OCI-LY1 (cell line): ENCODE measurements at regions not wholly inside any gene's neighbourhood (a gene's known extent, or its start where the extent isn't known, plus 50 kb on each side); places are given as distances from the start of the nearest gene placed in this dataset.

Source experiments
- H2AFZ ChIP-seq: fragments of 200-600 bp; sonication (generic), shearing (Covaris generic); 2 replicates; pipeline ENCODE4 v1.6.0; 2014; ENCODE audit warnings: antibody characterized with exemption, mild to moderate bottlenecking, low read length
- H3F3A ChIP-seq: fragments of 200-600 bp; sonication (generic), shearing (Covaris generic); 2 replicates; pipeline ENCODE4 v1.6.0; 2014; ENCODE audit warnings: mild to moderate bottlenecking, antibody characterized with exemption, low read length, moderate library complexity; ENCODE audit not compliant: insufficient read depth
- H3K27ac ChIP-seq: fragments of 200-600 bp; sonication (generic); 2 replicates; pipeline ENCODE4 v1.5.1; 2014; ENCODE audit warnings: low read length, mixed run types, mild to moderate bottlenecking, low read depth; ENCODE audit not compliant: poor library complexity, severe bottlenecking
- H3K27me3 ChIP-seq: fragments of 200-600 bp; sonication (generic); 2 replicates; pipeline ENCODE4 v1.6.0; 2014; ENCODE audit warnings: antibody characterized with exemption, mild to moderate bottlenecking, low read length, moderate library complexity; ENCODE audit not compliant: insufficient read depth
- H3K36me3 ChIP-seq: fragments of 200-600 bp; sonication (generic); 2 replicates; pipeline ENCODE4 v1.6.1; 2014; ENCODE audit warnings: mild to moderate bottlenecking, antibody characterized with exemption, low read length, moderate library complexity, mixed read lengths; ENCODE audit not compliant: insufficient read depth
- H3K4me1 ChIP-seq: fragments of 200-600 bp; sonication (generic); 2 replicates; pipeline ENCODE4 v1.5.1; 2014; ENCODE audit warnings: mild to moderate bottlenecking, low read length, moderate library complexity; ENCODE audit not compliant: insufficient read depth, severe bottlenecking
- H3K4me2 ChIP-seq: fragments of 200-600 bp; sonication (generic), shearing (Covaris generic); 2 replicates; pipeline ENCODE4 v1.6.1; 2014; ENCODE audit warnings: low read length
- H3K4me3 ChIP-seq: fragments of 200-600 bp; sonication (generic); 2 replicates; pipeline ENCODE4 v1.5.1; 2014; ENCODE audit warnings: low read length, low read depth, mild to moderate bottlenecking, mixed read lengths; ENCODE audit not compliant: poor library complexity, severe bottlenecking
- H3K79me2 ChIP-seq: fragments of 200-600 bp; shearing (Covaris generic); 2 replicates; pipeline ENCODE4 v1.6.1; 2016; ENCODE audit warnings: mixed run types, low read length, mixed read lengths; ENCODE audit not compliant: insufficient read depth
- H3K9ac ChIP-seq: fragments of 200-600 bp; sonication (generic), shearing (Covaris generic); 2 replicates; pipeline ENCODE4 v1.6.1; 2014; ENCODE audit warnings: mild to moderate bottlenecking, low read length, mixed read lengths
- H3K9me2 ChIP-seq: fragments of 200-600 bp; sonication (generic), shearing (Covaris generic); 2 replicates; pipeline ENCODE4 v1.6.1; 2014; ENCODE audit warnings: low read depth, mild to moderate bottlenecking, low read length, mixed read lengths
- H3K9me3 ChIP-seq: fragments of 200-600 bp; shearing (Covaris generic); 2 replicates; pipeline ENCODE4 v1.6.1; 2014; ENCODE audit warnings: low read length, mixed read lengths
- H4K20me1 ChIP-seq: fragments of 200-600 bp; sonication (generic), shearing (Covaris generic); 2 replicates; pipeline ENCODE4 v1.6.0; 2016; ENCODE audit warnings: mild to moderate bottlenecking, low read length; ENCODE audit not compliant: insufficient read depth
- EZH2 ChIP-seq: fragments of 200-600 bp; sonication (generic), shearing (Covaris generic); IDR thresholded peaks from 2 replicates; pipeline ENCODE4 v1.8.0; 2017; ENCODE audit warnings: borderline replicate concordance, mixed run types, mild to moderate bottlenecking, antibody characterized with exemption, low read length, moderate library complexity, mixed read lengths
- TF ChIP-seq, protein P1 (sequence below): fragments of 200-600 bp; sonication (generic), shearing (Covaris generic); IDR thresholded peaks from 2 replicates; pipeline ENCODE4 v1.5.1; 2017; ENCODE audit warnings: mild to moderate bottlenecking, antibody characterized with exemption, low read length, moderate library complexity, mixed read lengths

DNA sequence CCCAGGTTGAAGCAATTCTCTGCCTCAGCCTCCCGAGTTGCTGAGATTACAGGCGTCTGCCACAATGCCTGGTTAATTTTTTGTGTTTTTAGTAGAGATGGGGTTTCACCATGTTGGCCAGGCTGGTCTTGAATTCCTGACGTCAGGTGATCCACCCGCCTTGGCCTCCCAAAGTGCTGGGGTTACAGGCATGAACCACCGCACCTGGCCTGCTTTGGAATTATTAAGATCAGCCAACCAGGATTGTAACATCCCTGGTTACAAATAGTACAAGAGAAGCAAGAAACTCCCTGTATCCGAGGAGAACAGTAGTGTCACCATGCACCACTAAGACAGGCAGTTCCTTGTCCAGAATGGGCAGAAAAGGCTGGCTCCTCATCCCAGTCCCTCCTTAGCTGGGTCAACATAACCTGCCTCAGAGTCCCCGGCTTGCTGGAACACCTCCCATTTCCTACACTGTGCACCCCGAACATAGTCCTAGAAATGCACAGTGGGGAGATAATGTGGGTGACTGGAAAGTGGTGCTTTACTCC lies 77.2 kb upstream of the INCENP start:
- no peaks in the 10 kb centered on the region for H4K20me1 ChIP-seq
- H3K9me3 ChIP-seq, result no peaks in the 10 kb centered on the region
- no peaks in the 10 kb centered on the region for H3K36me3 ChIP-seq
- no peaks in the 10 kb centered on the region for H3F3A ChIP-seq
- no peak overlapping the region for H3K27ac ChIP-seq
- TF ChIP-seq EZH2, result no peak
- TF ChIP-seq, protein P1, sequence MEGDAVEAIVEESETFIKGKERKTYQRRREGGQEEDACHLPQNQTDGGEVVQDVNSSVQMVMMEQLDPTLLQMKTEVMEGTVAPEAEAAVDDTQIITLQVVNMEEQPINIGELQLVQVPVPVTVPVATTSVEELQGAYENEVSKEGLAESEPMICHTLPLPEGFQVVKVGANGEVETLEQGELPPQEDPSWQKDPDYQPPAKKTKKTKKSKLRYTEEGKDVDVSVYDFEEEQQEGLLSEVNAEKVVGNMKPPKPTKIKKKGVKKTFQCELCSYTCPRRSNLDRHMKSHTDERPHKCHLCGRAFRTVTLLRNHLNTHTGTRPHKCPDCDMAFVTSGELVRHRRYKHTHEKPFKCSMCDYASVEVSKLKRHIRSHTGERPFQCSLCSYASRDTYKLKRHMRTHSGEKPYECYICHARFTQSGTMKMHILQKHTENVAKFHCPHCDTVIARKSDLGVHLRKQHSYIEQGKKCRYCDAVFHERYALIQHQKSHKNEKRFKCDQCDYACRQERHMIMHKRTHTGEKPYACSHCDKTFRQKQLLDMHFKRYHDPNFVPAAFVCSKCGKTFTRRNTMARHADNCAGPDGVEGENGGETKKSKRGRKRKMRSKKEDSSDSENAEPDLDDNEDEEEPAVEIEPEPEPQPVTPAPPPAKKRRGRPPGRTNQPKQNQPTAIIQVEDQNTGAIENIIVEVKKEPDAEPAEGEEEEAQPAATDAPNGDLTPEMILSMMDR, result no peak
- no peak overlapping the region for H3K4me2 ChIP-seq
- H3K9ac ChIP-seq, result no peak overlapping the region
- no peaks in the 10 kb centered on the region for H3K9me2 ChIP-seq
- H3K4me1 ChIP-seq, result no peaks in the 10 kb centered on the region
- no peaks in the 10 kb centered on the region for H3K27me3 ChIP-seq
- H3K4me3 ChIP-seq, result no peak overlapping the region
- H3K79me2 ChIP-seq, result no peaks in the 10 kb centered on the region
- H2AFZ ChIP-seq, result no peak overlapping the region

DNA sequence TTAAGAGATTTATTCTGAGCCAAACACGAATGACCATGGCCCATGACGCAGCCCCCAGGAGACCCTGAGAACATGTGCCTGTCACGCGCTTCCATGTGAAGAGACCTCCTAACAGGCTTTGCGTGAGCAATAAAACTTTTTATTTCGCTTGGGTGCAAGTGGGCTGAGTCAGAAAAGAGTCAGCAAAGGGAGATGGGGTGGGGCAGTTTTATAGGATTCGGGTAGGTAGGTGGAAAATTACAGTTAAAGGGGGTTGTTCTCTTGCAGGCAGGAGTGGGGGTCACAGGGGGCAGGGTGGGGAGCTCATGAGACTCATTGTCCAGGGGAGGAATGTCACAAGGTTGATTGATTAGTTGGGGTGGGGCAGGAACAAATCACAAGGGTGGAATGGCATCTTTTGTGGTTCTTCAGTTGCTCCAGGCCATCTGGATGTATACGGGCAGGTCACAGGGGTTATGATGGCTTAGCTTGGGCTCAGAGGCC lies 77.2 kb upstream of the FTH1 start:
- no peaks in the 10 kb centered on the region for H3K27me3 ChIP-seq
- H2AFZ ChIP-seq, result no peak overlapping the region
- H3K4me3 ChIP-seq, result no peak overlapping the region
- no peaks in the 10 kb centered on the region for H3K9me2 ChIP-seq
- no peaks in the 10 kb centered on the region for H4K20me1 ChIP-seq
- H3K9me3 ChIP-seq, result no peaks in the 10 kb centered on the region
- TF ChIP-seq EZH2, result no peak
- TF ChIP-seq, protein P1, result no peak
- no peaks in the 10 kb centered on the region for H3K4me1 ChIP-seq
- H3K4me2 ChIP-seq, result no peak overlapping the region
- no peaks in the 10 kb centered on the region for H3K79me2 ChIP-seq
- no peaks in the 10 kb centered on the region for H3K36me3 ChIP-seq
- H3K27ac ChIP-seq, result no peak overlapping the region
- no peaks in the 10 kb centered on the region for H3F3A ChIP-seq
- no peak overlapping the region for H3K9ac ChIP-seq

GRCh38 chr11:62035293-62035692 lies 67.9 kb upstream of the FTH1 start:
- H3F3A ChIP-seq, result no peaks in the 10 kb centered on the region
- no peaks in the 10 kb centered on the region for H4K20me1 ChIP-seq
- no peak overlapping the region for H3K4me3 ChIP-seq
- H3K79me2 ChIP-seq, result no peaks in the 10 kb centered on the region
- no peak for TF ChIP-seq EZH2
- TF ChIP-seq, protein P1, result no peak
- no peaks in the 10 kb centered on the region for H3K36me3 ChIP-seq
- H3K4me2 ChIP-seq, result no peak overlapping the region
- H3K27ac ChIP-seq, result no peak overlapping the region
- 0 out of 2 replicates have a peak, but pooled peaks cover 2% of the 10 kb centered on the region for H3K9me3 ChIP-seq
- no peaks in the 10 kb centered on the region for H3K9me2 ChIP-seq
- no peaks in the 10 kb centered on the region for H3K4me1 ChIP-seq
- no peak overlapping the region for H2AFZ ChIP-seq
- no peak overlapping the region for H3K9ac ChIP-seq
- H3K27me3 ChIP-seq, result peaks cover 6% of the 10 kb centered on the region; the same call in 1 of the 2 replicates
